ENCODE measurements at regions not wholly inside any gene's neighbourhood (a gene's known extent, or its start where the extent isn't known, plus 50 kb on each side); places are given as distances from the start of the nearest gene placed in this dataset.
A peak's percentile ranks its signal among the peaks of the same experiment; 100 is the strongest.

GRCh38 chr4:147057611-147058190 lies 112.0 kb upstream of the TTC29 start:
- Histone ChIP-seq H3K27me3 (no peaks in the 10 kb centered on the region), H3K4me3 (peak overlapping the region; percentile 27 to 47 (median 44)), H3K36me3 (no peaks in the 10 kb centered on the region), H3K27ac (no peak overlapping the region), H3K9me3 (no peaks in the 10 kb centered on the region), H3K4me1 (no peaks in the 10 kb centered on the region)
- intact Hi-C loops (cut with DNase I; ENCODE audit: low total_unique reads) = no loop called here
- DNase-seq (ENCODE audit: low spot score in 2 of 2) = no peak
- TF ChIP-seq POLR2A (IDR thresholded peaks at IDR 0.05) (no peak), POLR2AphosphoS5 (IDR thresholded peaks at IDR 0.05) (no peak)
- TF ChIP-seq, protein P1, sequence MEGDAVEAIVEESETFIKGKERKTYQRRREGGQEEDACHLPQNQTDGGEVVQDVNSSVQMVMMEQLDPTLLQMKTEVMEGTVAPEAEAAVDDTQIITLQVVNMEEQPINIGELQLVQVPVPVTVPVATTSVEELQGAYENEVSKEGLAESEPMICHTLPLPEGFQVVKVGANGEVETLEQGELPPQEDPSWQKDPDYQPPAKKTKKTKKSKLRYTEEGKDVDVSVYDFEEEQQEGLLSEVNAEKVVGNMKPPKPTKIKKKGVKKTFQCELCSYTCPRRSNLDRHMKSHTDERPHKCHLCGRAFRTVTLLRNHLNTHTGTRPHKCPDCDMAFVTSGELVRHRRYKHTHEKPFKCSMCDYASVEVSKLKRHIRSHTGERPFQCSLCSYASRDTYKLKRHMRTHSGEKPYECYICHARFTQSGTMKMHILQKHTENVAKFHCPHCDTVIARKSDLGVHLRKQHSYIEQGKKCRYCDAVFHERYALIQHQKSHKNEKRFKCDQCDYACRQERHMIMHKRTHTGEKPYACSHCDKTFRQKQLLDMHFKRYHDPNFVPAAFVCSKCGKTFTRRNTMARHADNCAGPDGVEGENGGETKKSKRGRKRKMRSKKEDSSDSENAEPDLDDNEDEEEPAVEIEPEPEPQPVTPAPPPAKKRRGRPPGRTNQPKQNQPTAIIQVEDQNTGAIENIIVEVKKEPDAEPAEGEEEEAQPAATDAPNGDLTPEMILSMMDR (IDR thresholded peaks at IDR 0.05) = no peak

- H3K9me3 ChIP-seq = no peaks in the 10 kb centered on the region
- H3K27ac ChIP-seq = peak overlapping the region in 1 of 2 donors; percentile 5
- H3K27me3 ChIP-seq = no peaks in the 10 kb centered on the region
- TF ChIP-seq, protein P1 (IDR thresholded peaks at IDR 0.05) = no peak
- no peak for TF ChIP-seq POLR2A (IDR thresholded peaks at IDR 0.05)
- no peaks in the 10 kb centered on the region for H3K4me1 ChIP-seq
- H3K4me3 ChIP-seq = no peak overlapping the region
- H3K36me3 ChIP-seq = no peaks in the 10 kb centered on the region
- no peak for DNase-seq (ENCODE audit: low spot score in 2 of 2)
- intact Hi-C loops (cut with DNase I; ENCODE audit: low total_unique reads) = no loop called here
Measured at GRCh38 chr4:147059064-147059731, 113.5 kb upstream of the TTC29 start.

GRCh38 chr4:147060151-147060931 lies 114.7 kb upstream of the TTC29 start:
- Histone ChIP-seq H3K36me3 (no peaks in the 10 kb centered on the region), H3K27ac (peak overlapping the region in 1 of 2 donors; percentile 45), H3K9me3 (no peaks in the 10 kb centered on the region), H3K4me3 (no peak overlapping the region), H3K27me3 (no peaks in the 10 kb centered on the region), H3K4me1 (no peaks in the 10 kb centered on the region)
- no peak for TF ChIP-seq POLR2AphosphoS5 (IDR thresholded peaks at IDR 0.05)
- no peak for TF ChIP-seq POLR2A (IDR thresholded peaks at IDR 0.05)
- TF ChIP-seq, protein P1 (IDR thresholded peaks at IDR 0.05) = no peak
- intact Hi-C loops (cut with DNase I; ENCODE audit: low total_unique reads) = no loop called here
- no peak for DNase-seq (ENCODE audit: low spot score in 2 of 2)

DNA sequence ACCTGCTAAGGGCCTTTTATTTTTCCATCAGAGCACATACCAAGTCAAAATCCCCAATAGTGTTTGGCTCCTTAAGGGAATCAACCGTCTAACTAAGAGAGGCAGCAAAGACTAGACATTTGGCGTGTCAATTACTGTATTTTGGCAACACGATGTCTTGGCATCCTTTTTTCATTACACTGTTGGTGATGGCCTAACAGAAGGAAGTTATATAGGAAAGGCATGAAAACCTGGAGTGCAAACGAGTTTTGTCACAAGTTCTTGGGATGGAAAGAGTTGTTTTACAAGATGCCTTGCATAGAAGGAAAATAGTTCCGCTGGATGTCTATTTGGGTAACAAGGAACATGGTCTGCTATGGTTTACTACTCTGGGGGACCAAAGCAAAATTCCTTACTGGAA lies 119.2 kb upstream of the TTC29 start:
- no peaks in the 10 kb centered on the region for H3K4me1 ChIP-seq
- TF ChIP-seq POLR2A (IDR thresholded peaks at IDR 0.05) = no peak
- TF ChIP-seq, protein P1 (IDR thresholded peaks at IDR 0.05) = no peak
- TF ChIP-seq POLR2AphosphoS5 (IDR thresholded peaks at IDR 0.05) = no peak
- no peaks in the 10 kb centered on the region for H3K36me3 ChIP-seq
- no peak overlapping the region for H3K4me3 ChIP-seq
- no peak overlapping the region for H3K27ac ChIP-seq
- H3K27me3 ChIP-seq = no peaks in the 10 kb centered on the region
- DNase-seq (ENCODE audit: low spot score in 2 of 2) = no peak
- no peaks in the 10 kb centered on the region for H3K9me3 ChIP-seq
- intact Hi-C loops (cut with DNase I; ENCODE audit: low total_unique reads) = no loop called here

DNA sequence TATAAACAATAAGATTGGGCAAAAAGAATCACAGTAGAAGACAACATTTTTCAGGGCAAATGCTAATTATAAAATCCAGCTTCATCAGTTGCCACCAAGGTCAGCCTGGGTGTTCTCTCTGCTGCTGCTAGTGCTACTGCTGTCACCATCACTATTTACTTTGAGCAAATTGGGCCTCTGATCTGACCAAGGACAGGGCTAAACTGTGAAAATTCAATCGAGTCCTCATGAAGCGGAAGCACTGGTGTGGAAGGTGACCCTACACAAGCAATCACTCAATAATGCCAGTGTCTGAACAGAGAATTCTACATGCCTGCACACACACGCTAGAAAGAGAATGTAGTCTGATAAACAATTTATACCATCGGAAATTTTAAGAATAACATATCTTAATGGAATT lies 122.9 kb upstream of the TTC29 start:
- Histone ChIP-seq H3K4me1 (no peaks in the 10 kb centered on the region), H3K9me3 (peaks cover 0 to 8% of the 10 kb centered on the region in 2 donors), H3K27ac (no peak overlapping the region), H3K4me3 (no peak overlapping the region), H3K27me3 (no peaks in the 10 kb centered on the region), H3K36me3 (no peaks in the 10 kb centered on the region)
- DNase-seq (ENCODE audit: low spot score in 2 of 2) = no peak
- intact Hi-C loops (cut with DNase I; ENCODE audit: low total_unique reads) = no loop called here
- TF ChIP-seq, protein P1 (IDR thresholded peaks at IDR 0.05) = no peak
- no peak for TF ChIP-seq POLR2A (IDR thresholded peaks at IDR 0.05)
- no peak for TF ChIP-seq POLR2AphosphoS5 (IDR thresholded peaks at IDR 0.05)

All from breast epithelium (tissue), 4 donors.